ENCODE measurements at regions not wholly inside any gene's neighbourhood (a gene's known extent, or its start where the extent isn't known, plus 50 kb on each side); places are given as distances from the start of the nearest gene placed in this dataset.

GRCh38 chr2:12094134-12094533 is 347.7 kb downstream of the LPIN1 start:
- no peak for TF ChIP-seq CTCF (IDR thresholded peaks at IDR 0.05)

GRCh38 chr2:12096051-12096787 is 349.8 kb downstream of the LPIN1 start:
- Mint-ChIP-seq H3K4me3 (no peak overlapping the region), H3K9me3 (no peaks in the 10 kb centered on the region), H3K27me3 (no peaks in the 10 kb centered on the region), H3K36me3 (ENCODE audit: low read depth) (no peaks in the 10 kb centered on the region), H3K4me1 (ENCODE audit: low read depth) (no peaks in the 10 kb centered on the region), H3K27ac (no peak overlapping the region)
- intact Hi-C loops (cut with micrococcal nuclease): no loop called here
- ATAC-seq: no peak
- POLR2A ChIA-PET: no interaction called here
- TF ChIP-seq CTCF (IDR thresholded peaks at IDR 0.05): no peak
- CTCF ChIA-PET: interaction anchor here (0.6 to 1.8 kb wide), 2 partner anchors 9 to 175 kb away, joined by 3 to 4 read pairs; no protein-coding TSS in a partner anchor
- no peak for DNase-seq

More at GRCh38 chr2:12094134-12094533, 347.7 kb downstream of the LPIN1 start:
- ATAC-seq: no peak
- H3K27me3 Mint-ChIP-seq: no peaks in the 10 kb centered on the region
- no peak overlapping the region for H3K4me3 Mint-ChIP-seq
- ChIA-PET POLR2A (no interaction called here), CTCF (no interaction called here)
- no peaks in the 10 kb centered on the region for H3K36me3 Mint-ChIP-seq (ENCODE audit: low read depth)
- no peaks in the 10 kb centered on the region for H3K4me1 Mint-ChIP-seq (ENCODE audit: low read depth)
- H3K9me3 Mint-ChIP-seq: no peaks in the 10 kb centered on the region
- no peak overlapping the region for H3K27ac Mint-ChIP-seq
- intact Hi-C loops (cut with micrococcal nuclease): no loop called here
- DNase-seq: no peak

GRCh38 chr2:12096788-12097449 is 350.5 kb downstream of the LPIN1 start:
- no peak for TF ChIP-seq CTCF (IDR thresholded peaks at IDR 0.05)
- no peak overlapping the region for H3K4me3 Mint-ChIP-seq
- no peak overlapping the region for H3K27ac Mint-ChIP-seq
- ATAC-seq (no peak), DNase-seq (no peak)
- CTCF ChIA-PET: interaction anchor here (1.0 to 1.8 kb wide), 2 partner anchors 10 to 174 kb away, joined by 3 to 4 read pairs; no protein-coding TSS in a partner anchor
- no peaks in the 10 kb centered on the region for H3K27me3 Mint-ChIP-seq
- H3K9me3 Mint-ChIP-seq: no peaks in the 10 kb centered on the region
- POLR2A ChIA-PET: interaction anchor here (0.7 kb wide), 1 partner anchor 10 kb away, joined by 3 read pairs; no protein-coding TSS in a partner anchor
- intact Hi-C loops (cut with micrococcal nuclease): no loop called here
- H3K4me1 Mint-ChIP-seq (ENCODE audit: low read depth): no peaks in the 10 kb centered on the region
- H3K36me3 Mint-ChIP-seq (ENCODE audit: low read depth): no peaks in the 10 kb centered on the region

- H3K27me3 Mint-ChIP-seq: no peaks in the 10 kb centered on the region
- ChIA-PET CTCF (interaction anchor here (1.0 kb wide), 1 partner anchor 9 kb away, joined by 3 read pairs; no protein-coding TSS in a partner anchor), POLR2A (interaction anchor here (0.7 kb wide), 1 partner anchor 10 kb away, joined by 3 read pairs; no protein-coding TSS in a partner anchor)
- ATAC-seq (no peak), DNase-seq (no peak)
- no peak overlapping the region for H3K4me3 Mint-ChIP-seq
- intact Hi-C loops (cut with micrococcal nuclease): no loop called here
- no peaks in the 10 kb centered on the region for H3K9me3 Mint-ChIP-seq
- H3K4me1 Mint-ChIP-seq (ENCODE audit: low read depth): no peaks in the 10 kb centered on the region
- no peaks in the 10 kb centered on the region for H3K36me3 Mint-ChIP-seq (ENCODE audit: low read depth)
- no peak overlapping the region for H3K27ac Mint-ChIP-seq
- no peak for TF ChIP-seq CTCF (IDR thresholded peaks at IDR 0.05)
Observed at GRCh38 chr2:12097859-12098258, 351.4 kb downstream of the LPIN1 start.

- Mint-ChIP-seq H3K4me1 (ENCODE audit: low read depth) (no peaks in the 10 kb centered on the region), H3K27me3 (no peaks in the 10 kb centered on the region), H3K4me3 (no peak overlapping the region), H3K9me3 (no peaks in the 10 kb centered on the region), H3K36me3 (ENCODE audit: low read depth) (no peaks in the 10 kb centered on the region), H3K27ac (no peak overlapping the region)
- CTCF ChIA-PET: no interaction called here
- DNase-seq: no peak
- POLR2A ChIA-PET: no interaction called here
- ATAC-seq: no peak
- no peak for TF ChIP-seq CTCF (IDR thresholded peaks at IDR 0.05)
- intact Hi-C loops (cut with micrococcal nuclease): no loop called here
Observed at GRCh38 chr2:12099374-12099773, 352.9 kb downstream of the LPIN1 start.

All from activated CD8-positive, alpha-beta T cell treated with anti-CD3 and anti-CD28 coated beads for 36 hours (primary cell).